Loucy (cell line): ENCODE measurements at regions not wholly inside any gene's neighbourhood (a gene's known extent, or its start where the extent isn't known, plus 50 kb on each side); places are given as distances from the start of the nearest gene placed in this dataset.

Source experiments
- CTCF ChIP-seq: fragments of 200-600 bp; sonication (generic); conservative IDR thresholded peaks from 2 replicates; pipeline ENCODE4 v1.5.1; 2014; ENCODE audit warnings: mild to moderate bottlenecking, antibody characterized with exemption, low read length
- EZH2phosphoT487 ChIP-seq: fragments of 200-600 bp; IDR thresholded peaks from 2 replicates; pipeline ENCODE4 v1.6.1; 2018; ENCODE audit warnings: antibody characterized with exemption, mild to moderate bottlenecking, moderate library complexity, borderline replicate concordance

GRCh38 chr11:95503047-95503446 lies 272.0 kb upstream of the SESN3 start:
- TF ChIP-seq CTCF (no peak), EZH2phosphoT487 (no peak)
